Prostate gland (tissue), 2 donors: ENCODE measurements at regions not wholly inside any gene's neighbourhood (a gene's known extent, or its start where the extent isn't known, plus 50 kb on each side); places are given as distances from the start of the nearest gene placed in this dataset.

Experiments used
- CTCF ChIP-seq, 4 experiments: fragments of 200-600 bp in 2 of 4; fragments of 450-650 bp in 2 of 4; sonication (generic) in 2 of 4; IDR thresholded peaks; 1 replicate in 3 of 4; 2 replicates in 1 of 4; pipeline ENCODE4 v1.5.1; 2016 to 2019; ENCODE audit warnings: antibody characterized with exemption in 4 of 4, mild to moderate bottlenecking in 2 of 4, moderate library complexity in 2 of 4
- POLR2A ChIP-seq: fragments of 450-650 bp; IDR thresholded peaks from one replicate; pipeline ENCODE4 v1.6.1; 2016; ENCODE audit warnings: antibody characterized with exemption, mild to moderate bottlenecking

GRCh38 chr3:177590826-177591225 lies 393.5 kb upstream of the TBL1XR1 start:
- TF ChIP-seq POLR2A: no peak
- no peak for TF ChIP-seq CTCF (IDR thresholded peaks at IDR 0.05)
